Nephron (organoid): ENCODE measurements at regions not wholly inside any gene's neighbourhood (a gene's known extent, or its start where the extent isn't known, plus 50 kb on each side); places are given as distances from the start of the nearest gene placed in this dataset.

Source experiments
- H3K27ac Mint-ChIP-seq, 3 experiments: 2 replicates each; pipeline ENCODE4 v1.8.0; 2020; ENCODE audit warnings: mixed read lengths in 3 of 3, mild to moderate bottlenecking in 2 of 3, moderate library complexity in 1 of 3
- H3K27me3 Mint-ChIP-seq: 2 replicates; pipeline ENCODE4 v1.8.0; 2021; ENCODE audit warnings: low read depth, mild to moderate bottlenecking, moderate library complexity, mixed read lengths
- H3K36me3 Mint-ChIP-seq: 2 replicates; pipeline ENCODE4 v1.8.0; 2020; ENCODE audit warnings: low read depth, mixed read lengths
- H3K4me1 Mint-ChIP-seq: 2 replicates; pipeline ENCODE4 v1.8.0; 2020; ENCODE audit warnings: mixed read lengths
- H3K4me3 Mint-ChIP-seq, 3 experiments: 2 replicates each; pipeline ENCODE4 v1.8.0; 2020; ENCODE audit warnings: mild to moderate bottlenecking in 3 of 3, mixed read lengths in 3 of 3, moderate library complexity in 2 of 3
- H3K9me3 Mint-ChIP-seq: 2 replicates; pipeline ENCODE4 v1.8.0; 2020; ENCODE audit warnings: mixed read lengths
- CTCF ChIP-seq, 3 experiments: fragments of 200-600 bp; sonication (generic); IDR thresholded peaks; one replicate each; pipeline ENCODE4 v1.5.0; 2021; ENCODE audit warnings: antibody characterized with exemption in 3 of 3; ENCODE audit not compliant: unreplicated experiment in 3 of 3

- Mint-ChIP-seq H3K36me3 (no peaks in the 10 kb centered on the region), H3K9me3 (peaks cover 3% of the 10 kb centered on the region), H3K4me1 (no peaks in the 10 kb centered on the region), H3K27me3 (no peaks in the 10 kb centered on the region), H3K4me3 (no peak overlapping the region), H3K27ac (no peak overlapping the region)
- no peak for TF ChIP-seq CTCF (IDR thresholded peaks at IDR 0.05; ENCODE audit: unreplicated experiment in 3 of 3)
These were observed 222.5 kb downstream of the PMAIP1 start for GRCh38 chr18:60122339-60122738.

- H3K4me3 Mint-ChIP-seq: no peak overlapping the region
- H3K9me3 Mint-ChIP-seq: peaks cover 6% of the 10 kb centered on the region
- H3K27ac Mint-ChIP-seq: no peak overlapping the region
- no peak for TF ChIP-seq CTCF (IDR thresholded peaks at IDR 0.05; ENCODE audit: unreplicated experiment in 3 of 3)
- no peaks in the 10 kb centered on the region for H3K4me1 Mint-ChIP-seq
- H3K36me3 Mint-ChIP-seq: no peaks in the 10 kb centered on the region
- H3K27me3 Mint-ChIP-seq: no peaks in the 10 kb centered on the region
These were observed 220.5 kb downstream of the PMAIP1 start for GRCh38 chr18:60120231-60120750.

- Mint-ChIP-seq H3K27ac (no peak overlapping the region), H3K4me1 (no peaks in the 10 kb centered on the region), H3K4me3 (no peak overlapping the region), H3K9me3 (peaks cover 6% of the 10 kb centered on the region), H3K27me3 (no peaks in the 10 kb centered on the region), H3K36me3 (no peaks in the 10 kb centered on the region)
- TF ChIP-seq CTCF (IDR thresholded peaks at IDR 0.05; ENCODE audit: unreplicated experiment in 3 of 3): no peak
These were observed 217.5 kb downstream of the PMAIP1 start for GRCh38 chr18:60117321-60117720.

GRCh38 chr18:60113396-60113795 is 213.6 kb downstream of the PMAIP1 start:
- Mint-ChIP-seq H3K27ac (no peak overlapping the region), H3K9me3 (peaks cover 3% of the 10 kb centered on the region), H3K27me3 (no peaks in the 10 kb centered on the region), H3K36me3 (no peaks in the 10 kb centered on the region), H3K4me3 (no peak overlapping the region), H3K4me1 (peaks cover 4% of the 10 kb centered on the region)
- no peak for TF ChIP-seq CTCF (IDR thresholded peaks at IDR 0.05; ENCODE audit: unreplicated experiment in 3 of 3)

GRCh38 chr18:60112369-60112768 is 212.6 kb downstream of the PMAIP1 start:
- H3K4me1 Mint-ChIP-seq: peaks cover 4% of the 10 kb centered on the region
- peaks cover 5% of the 10 kb centered on the region for H3K9me3 Mint-ChIP-seq
- no peaks in the 10 kb centered on the region for H3K36me3 Mint-ChIP-seq
- no peak overlapping the region for H3K27ac Mint-ChIP-seq
- no peak overlapping the region for H3K4me3 Mint-ChIP-seq
- H3K27me3 Mint-ChIP-seq: no peaks in the 10 kb centered on the region
- TF ChIP-seq CTCF (IDR thresholded peaks at IDR 0.05; ENCODE audit: unreplicated experiment in 3 of 3): no peak

GRCh38 chr18:60111525-60111924 is 211.7 kb downstream of the PMAIP1 start:
- H3K9me3 Mint-ChIP-seq: peaks cover 8% of the 10 kb centered on the region
- no peak for TF ChIP-seq CTCF (IDR thresholded peaks at IDR 0.05; ENCODE audit: unreplicated experiment in 3 of 3)
- H3K27me3 Mint-ChIP-seq: no peaks in the 10 kb centered on the region

More at GRCh38 chr18:60111525-60111924, 211.7 kb downstream of the PMAIP1 start:
- H3K36me3 Mint-ChIP-seq: no peaks in the 10 kb centered on the region
- no peak overlapping the region for H3K27ac Mint-ChIP-seq
- no peak overlapping the region for H3K4me3 Mint-ChIP-seq
- H3K4me1 Mint-ChIP-seq: peaks cover 4% of the 10 kb centered on the region
